ENCODE measurements at regions not wholly inside any gene's neighbourhood (a gene's known extent, or its start where the extent isn't known, plus 50 kb on each side); places are given as distances from the start of the nearest gene placed in this dataset.
"Not testable (repeated sequence)": the region's sequence is repeated elsewhere in the genome, so short reads cannot be mapped to it uniquely, and the experiment has no call there.

GRCh38 chr20:43381533-43381932, 76.2 kb upstream of the SRSF6 start:
- TF ChIP-seq, protein P1, sequence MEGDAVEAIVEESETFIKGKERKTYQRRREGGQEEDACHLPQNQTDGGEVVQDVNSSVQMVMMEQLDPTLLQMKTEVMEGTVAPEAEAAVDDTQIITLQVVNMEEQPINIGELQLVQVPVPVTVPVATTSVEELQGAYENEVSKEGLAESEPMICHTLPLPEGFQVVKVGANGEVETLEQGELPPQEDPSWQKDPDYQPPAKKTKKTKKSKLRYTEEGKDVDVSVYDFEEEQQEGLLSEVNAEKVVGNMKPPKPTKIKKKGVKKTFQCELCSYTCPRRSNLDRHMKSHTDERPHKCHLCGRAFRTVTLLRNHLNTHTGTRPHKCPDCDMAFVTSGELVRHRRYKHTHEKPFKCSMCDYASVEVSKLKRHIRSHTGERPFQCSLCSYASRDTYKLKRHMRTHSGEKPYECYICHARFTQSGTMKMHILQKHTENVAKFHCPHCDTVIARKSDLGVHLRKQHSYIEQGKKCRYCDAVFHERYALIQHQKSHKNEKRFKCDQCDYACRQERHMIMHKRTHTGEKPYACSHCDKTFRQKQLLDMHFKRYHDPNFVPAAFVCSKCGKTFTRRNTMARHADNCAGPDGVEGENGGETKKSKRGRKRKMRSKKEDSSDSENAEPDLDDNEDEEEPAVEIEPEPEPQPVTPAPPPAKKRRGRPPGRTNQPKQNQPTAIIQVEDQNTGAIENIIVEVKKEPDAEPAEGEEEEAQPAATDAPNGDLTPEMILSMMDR (conservative IDR thresholded peaks at IDR 0.05) = not testable (repeated sequence)
- not testable (repeated sequence) for TF ChIP-seq EZH2 (IDR thresholded peaks at IDR 0.05; ENCODE audit: low read depth)

Data from PC-9 (cell line).